Kidney (tissue), 13 donors: ENCODE measurements at regions not wholly inside any gene's neighbourhood (a gene's known extent, or its start where the extent isn't known, plus 50 kb on each side); places are given as distances from the start of the nearest gene placed in this dataset.

Experiments
- DNase-seq, 5 donors: peaks; one replicate each; pipeline ENCODE4 v3.0.0-alpha.2; 2013 to 2020
- FAIRE-seq: peaks from 2 replicates; lab custom pipeline; 2012; peaks lifted over from hg19 to GRCh38; lab: Jason Lieb, UNC
- H3K27ac ChIP-seq, 2 donors: one replicate each; pipeline ENCODE4 v1.7.0; 2013; ENCODE audit warnings: low read depth in 2 of 2, low read length in 2 of 2, inconsistent platforms in 1 of 2
- H3K27me3 ChIP-seq: one replicate; pipeline ENCODE4 v1.7.1; 2013; ENCODE audit warnings: low read length, inconsistent platforms; ENCODE audit not compliant: control insufficient read depth, insufficient read depth
- H3K36me3 ChIP-seq, 3 donors: one replicate each; pipeline versions ENCODE4 v1.7.0 to v1.7.1; 2013; ENCODE audit warnings: low read length in 3 of 3, control low read depth in 1 of 3, inconsistent platforms in 1 of 3; ENCODE audit not compliant: insufficient read depth in 3 of 3, control insufficient read depth in 2 of 3
- H3K4me1 ChIP-seq, 3 donors: one replicate each; pipeline versions ENCODE4 v1.7.0 to v1.7.1; 2013; ENCODE audit warnings: low read length in 3 of 3, inconsistent platforms in 1 of 3, low read depth in 1 of 3; ENCODE audit not compliant: control insufficient read depth in 2 of 3, insufficient read depth in 2 of 3
- H3K4me3 ChIP-seq, 3 donors: one replicate each; pipeline versions ENCODE4 v1.7.0 to v1.8.1; 2013; ENCODE audit warnings: low read length in 3 of 3, control low read depth in 1 of 3, inconsistent platforms in 1 of 3
- H3K9ac ChIP-seq, 3 donors: one replicate each; pipeline versions ENCODE4 v1.7.0 to v1.7.1; 2013; ENCODE audit warnings: low read length in 3 of 3, control low read depth in 1 of 3, inconsistent platforms in 1 of 3
- H3K9me3 ChIP-seq, 3 donors: one replicate each; pipeline versions ENCODE4 v1.7.0 to v1.7.1; 2013; ENCODE audit warnings: low read length in 3 of 3, control low read depth in 1 of 3, inconsistent platforms in 1 of 3; ENCODE audit not compliant: control insufficient read depth in 2 of 3, insufficient read depth in 1 of 3
- CTCF ChIP-seq: IDR thresholded peaks from 3 replicates; pipeline ENCODE4 v1.5.1; 2012; ENCODE audit warnings: mild to moderate bottlenecking, moderate library complexity, borderline replicate concordance; ENCODE audit not compliant: insufficient read depth; ENCODE audit errors: extremely low read depth
- intact Hi-C: fragments of 100-400 bp; cut with DNase I; formaldehyde crosslinking; loops from one replicate; pipeline ENCODE4 v1.11.1; 2022
- donor health status: control.
- donor health status: control.
- donor health status: control.
- donor health status: control.
- donor health status: control.
- donor health status: DM: yes; HTN: yes; CAD: no.
- donor health status: Normal renal cell carcinoma (clear cell type).

DNA sequence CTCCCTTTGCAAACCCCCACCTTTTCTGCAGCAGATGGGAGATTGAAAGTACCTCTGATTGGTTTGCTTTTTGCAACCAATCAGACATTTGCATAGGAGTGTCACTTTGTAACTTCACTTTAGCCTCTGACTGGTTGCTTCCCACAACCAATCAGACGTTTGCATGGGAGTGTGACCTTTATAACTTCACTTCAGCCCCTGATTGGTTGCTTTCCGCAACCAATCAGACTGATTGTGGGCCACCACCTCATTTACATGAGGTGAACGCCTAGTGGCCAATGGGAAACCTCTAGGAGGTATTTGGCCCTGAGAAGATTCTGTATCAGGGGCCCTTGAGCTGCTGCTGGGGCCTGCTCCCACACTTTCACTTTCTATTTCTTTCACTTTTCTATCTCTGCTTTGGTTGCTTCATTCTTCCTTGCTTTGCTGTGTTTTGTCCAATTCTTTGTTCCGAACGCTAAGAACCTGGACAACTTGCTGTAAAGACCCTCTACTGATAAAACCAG lies 106.0 kb upstream of the PRICKLE1 start:
- intact Hi-C loops: no loop called here
- FAIRE-seq: no peak

GRCh38 chr12:42692749-42693148 lies 103.2 kb upstream of the PRICKLE1 start:
- Histone ChIP-seq H3K27me3 (no peaks in the 10 kb centered on the region), H3K4me3 (no peak overlapping the region), H3K4me1 (no peaks in the 10 kb centered on the region), H3K27ac (no peak overlapping the region), H3K9me3 (no peaks in the 10 kb centered on the region), H3K9ac (no peak overlapping the region), H3K36me3 (no peaks in the 10 kb centered on the region)
- DNase-seq (no peak), FAIRE-seq (no peak)
- no peak for TF ChIP-seq CTCF
- intact Hi-C loops: no loop called here

More for the DNA sequence above, 106.0 kb upstream of the PRICKLE1 start:
- no peak for TF ChIP-seq CTCF
- Histone ChIP-seq H3K9ac (no peak overlapping the region), H3K4me1 (no peaks in the 10 kb centered on the region), H3K27me3 (no peaks in the 10 kb centered on the region), H3K9me3 (no peaks in the 10 kb centered on the region), H3K4me3 (no peak overlapping the region), H3K27ac (no peak overlapping the region), H3K36me3 (no peaks in the 10 kb centered on the region)
- no peak for DNase-seq

- H3K36me3 ChIP-seq: no peaks in the 10 kb centered on the region
- H3K27me3 ChIP-seq: no peaks in the 10 kb centered on the region
- intact Hi-C loops: no loop called here
- H3K9me3 ChIP-seq: no peaks in the 10 kb centered on the region
- no peak overlapping the region for H3K27ac ChIP-seq
- no peak for DNase-seq
- no peaks in the 10 kb centered on the region for H3K4me1 ChIP-seq
- TF ChIP-seq CTCF: no peak
- no peak for FAIRE-seq
- peak overlapping the region in 2 of 3 donors; percentile 44 to 46 for H3K4me3 ChIP-seq
- no peak overlapping the region for H3K9ac ChIP-seq
Measured at GRCh38 chr12:42691991-42692557, 102.5 kb upstream of the PRICKLE1 start.

DNA sequence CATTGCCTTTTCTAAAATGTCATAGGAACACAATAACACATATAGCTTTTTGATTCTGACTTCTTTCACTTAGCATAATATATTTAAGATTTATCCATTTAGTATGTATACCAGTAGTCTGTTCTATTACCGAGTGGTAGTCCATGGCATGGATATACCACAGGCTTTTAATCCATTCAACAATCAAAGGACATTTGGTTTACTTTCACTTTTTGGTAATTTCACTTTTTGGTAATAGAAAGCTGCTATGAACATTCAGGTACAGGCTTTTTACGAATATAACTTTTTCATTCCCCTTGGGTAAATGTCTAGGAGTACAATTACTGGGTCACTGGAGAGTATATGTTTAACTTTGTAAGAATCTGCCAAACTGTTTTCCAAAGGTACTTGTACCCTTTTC lies 100.7 kb upstream of the PRICKLE1 start:
- Histone ChIP-seq H3K36me3 (no peaks in the 10 kb centered on the region), H3K27me3 (no peaks in the 10 kb centered on the region), H3K27ac (no peak overlapping the region), H3K9ac (no peak overlapping the region), H3K9me3 (no peaks in the 10 kb centered on the region), H3K4me1 (no peaks in the 10 kb centered on the region), H3K4me3 (no peak overlapping the region)
- DNase-seq: no peak
- no peak for FAIRE-seq
- intact Hi-C loops: no loop called here
- TF ChIP-seq CTCF: no peak
